Activated CD8-positive, alpha-beta memory T cell treated with anti-CD3 and anti-CD28 coated beads, Interleukin-2, amount 10 ng/mL, durations not matched to agents 7 days and 5 days (primary cell): ENCODE measurements at regions not wholly inside any gene's neighbourhood (a gene's known extent, or its start where the extent isn't known, plus 50 kb on each side); places are given as distances from the start of the nearest gene placed in this dataset.
"Not testable (repeated sequence)": the region's sequence is repeated elsewhere in the genome, so short reads cannot be mapped to it uniquely, and the experiment has no call there.

Source experiments
- ATAC-seq: fragments of 150-1000 bp; cut with Tn5 transposase; one replicate; pipeline ENCODE4 v1.10.0; 2021; ENCODE audit warnings: moderate library complexity
- CTCF ChIA-PET: fragments of 350-600 bp; sonication (Branson Sonifier 250); formaldehyde crosslinking; loops from one replicate; lab custom pipeline; 2021; ENCODE audit warnings: antibody characterized with exemption; lab: Charles Lee
- DNase-seq: peaks from one replicate; pipeline ENCODE4 v3.0.0-alpha.2; 2020
- H3K27ac Mint-ChIP-seq: one replicate; pipeline ENCODE4 v1.8.0; 2021; ENCODE audit warnings: mild to moderate bottlenecking, mixed read lengths
- H3K27me3 Mint-ChIP-seq: one replicate; pipeline ENCODE4 v1.8.0; 2021; ENCODE audit warnings: mixed read lengths
- H3K36me3 Mint-ChIP-seq: one replicate; pipeline ENCODE4 v1.8.0; 2021; ENCODE audit warnings: mild to moderate bottlenecking, mixed read lengths
- H3K4me1 Mint-ChIP-seq: one replicate; pipeline ENCODE4 v1.8.0; 2021; ENCODE audit warnings: mixed read lengths
- H3K4me3 Mint-ChIP-seq: one replicate; pipeline ENCODE4 v1.8.0; 2021; ENCODE audit warnings: mild to moderate bottlenecking, moderate library complexity, mixed read lengths
- H3K9me3 Mint-ChIP-seq: one replicate; pipeline ENCODE4 v1.8.0; 2022; ENCODE audit warnings: low read depth, mixed read lengths

- H3K9me3 Mint-ChIP-seq = peaks cover 7% of the 10 kb centered on the region
- H3K27ac Mint-ChIP-seq = no peak overlapping the region
- no peaks in the 10 kb centered on the region for H3K36me3 Mint-ChIP-seq
- H3K27me3 Mint-ChIP-seq = no peaks in the 10 kb centered on the region
- no peak for ATAC-seq
- CTCF ChIA-PET = no interaction called here
- DNase-seq = no peak
- no peak overlapping the region for H3K4me3 Mint-ChIP-seq
- no peaks in the 10 kb centered on the region for H3K4me1 Mint-ChIP-seq
Measured at GRCh38 chr4:24228692-24229091, 338.8 kb upstream of the PPARGC1A start.

- Mint-ChIP-seq H3K4me1 (no peaks in the 10 kb centered on the region), H3K9me3 (peaks cover 7% of the 10 kb centered on the region), H3K27me3 (no peaks in the 10 kb centered on the region), H3K27ac (no peak overlapping the region), H3K36me3 (no peaks in the 10 kb centered on the region), H3K4me3 (no peak overlapping the region)
- no peak for ATAC-seq
- no peak for DNase-seq
- CTCF ChIA-PET = no interaction called here
Measured at GRCh38 chr4:24226667-24227066, 336.8 kb upstream of the PPARGC1A start.

DNA sequence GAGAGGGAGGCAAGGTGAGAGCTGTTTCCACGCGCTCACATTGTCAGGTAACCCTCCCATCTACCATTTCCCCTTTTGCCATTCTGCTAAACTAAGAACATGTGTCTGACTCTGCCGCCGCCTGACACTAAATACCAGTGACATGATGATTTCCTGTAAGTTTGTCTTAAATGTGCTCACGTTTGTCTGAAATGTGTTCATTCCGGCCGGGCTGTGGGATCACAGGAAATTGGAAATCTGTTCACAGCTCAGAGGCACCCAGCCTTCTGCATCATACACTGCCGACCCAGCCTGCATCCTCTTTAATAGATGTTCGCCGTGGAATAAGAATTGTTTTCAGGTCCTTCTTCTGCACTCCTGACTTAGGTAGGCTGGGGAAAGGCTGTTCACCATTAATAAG lies 336.2 kb upstream of the PPARGC1A start:
- Mint-ChIP-seq H3K4me3 (no peak overlapping the region), H3K27ac (no peak overlapping the region), H3K9me3 (peaks cover 7% of the 10 kb centered on the region), H3K36me3 (no peaks in the 10 kb centered on the region), H3K27me3 (no peaks in the 10 kb centered on the region), H3K4me1 (no peaks in the 10 kb centered on the region)
- ATAC-seq (no peak), DNase-seq (no peak)
- CTCF ChIA-PET = no interaction called here

GRCh38 chr4:24224446-24224845 lies 334.6 kb upstream of the PPARGC1A start:
- Mint-ChIP-seq H3K9me3 (peaks cover 4% of the 10 kb centered on the region), H3K4me1 (no peaks in the 10 kb centered on the region), H3K27ac (no peak overlapping the region), H3K36me3 (no peaks in the 10 kb centered on the region), H3K4me3 (no peak overlapping the region), H3K27me3 (no peaks in the 10 kb centered on the region)
- CTCF ChIA-PET = no interaction called here
- ATAC-seq (no peak), DNase-seq (no peak)

DNA sequence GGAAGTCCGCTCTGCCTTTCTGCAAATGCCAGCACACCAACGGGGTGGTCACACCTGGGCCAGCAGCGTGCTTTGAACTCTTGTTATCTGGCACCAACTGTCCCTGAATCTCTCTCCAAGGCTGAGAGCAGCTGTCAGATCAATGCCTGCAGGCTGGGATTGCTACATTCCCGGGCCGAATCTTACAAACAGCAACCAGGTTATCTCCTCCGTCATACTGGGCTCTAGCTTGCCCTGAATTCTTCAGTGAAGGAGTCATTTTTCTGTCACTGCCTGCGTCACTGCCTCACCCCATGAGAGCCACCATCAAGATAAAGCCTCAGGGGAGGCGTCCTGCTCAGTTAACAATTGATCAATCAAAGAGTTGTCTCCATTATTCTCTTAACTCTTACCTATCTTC lies 329.4 kb upstream of the PPARGC1A start:
- H3K4me3 Mint-ChIP-seq = no peak overlapping the region
- no peak for ATAC-seq
- no peaks in the 10 kb centered on the region for H3K9me3 Mint-ChIP-seq
- H3K36me3 Mint-ChIP-seq = no peaks in the 10 kb centered on the region
- no peaks in the 10 kb centered on the region for H3K4me1 Mint-ChIP-seq
- no peaks in the 10 kb centered on the region for H3K27me3 Mint-ChIP-seq
- CTCF ChIA-PET = no interaction called here
- DNase-seq = no peak
- H3K27ac Mint-ChIP-seq = no peak overlapping the region

DNA sequence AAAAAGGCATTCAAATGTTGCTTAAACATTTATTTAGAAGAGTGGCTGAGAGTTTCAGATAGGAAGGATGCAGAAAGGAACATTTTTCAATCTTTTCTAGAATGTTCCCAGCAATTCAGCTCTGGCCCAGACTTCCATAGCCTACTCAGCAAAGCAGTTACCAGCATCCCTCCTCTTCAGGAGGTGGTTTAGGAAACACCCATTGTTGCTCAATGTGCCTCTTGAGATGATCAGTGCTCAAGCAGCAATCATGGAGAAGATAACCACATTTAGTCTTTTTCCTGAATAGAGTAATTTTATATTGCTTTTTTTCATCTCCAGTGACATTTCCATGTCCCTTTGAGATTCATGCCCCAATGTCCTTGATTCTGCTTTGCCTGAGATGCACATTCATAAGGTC lies 328.7 kb upstream of the PPARGC1A start:
- no peak for ATAC-seq
- CTCF ChIA-PET = no interaction called here
- Mint-ChIP-seq H3K4me1 (no peaks in the 10 kb centered on the region), H3K36me3 (no peaks in the 10 kb centered on the region), H3K27ac (no peak overlapping the region), H3K27me3 (no peaks in the 10 kb centered on the region), H3K4me3 (no peak overlapping the region), H3K9me3 (no peaks in the 10 kb centered on the region)
- no peak for DNase-seq

GRCh38 chr4:24214796-24215195 lies 324.9 kb upstream of the PPARGC1A start:
- ATAC-seq = no peak

DNA sequence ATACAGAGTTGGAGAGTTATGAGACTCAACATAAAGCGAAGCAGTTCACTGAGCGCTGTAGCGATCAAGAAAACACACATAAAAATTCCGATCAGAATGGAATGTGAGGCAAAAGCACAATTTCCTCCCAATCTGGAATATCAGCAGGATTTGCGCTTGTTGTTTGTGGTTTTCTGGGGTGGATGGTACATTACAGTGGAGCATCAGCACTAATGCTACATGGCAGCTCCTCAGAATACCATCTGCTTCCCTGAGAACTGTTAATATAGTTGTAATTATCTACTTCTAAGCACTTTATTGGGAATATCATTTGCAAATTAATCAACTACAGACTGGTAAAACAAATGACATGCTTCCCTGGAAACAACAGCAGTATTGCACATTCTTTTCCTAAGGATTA lies 324.1 kb upstream of the PPARGC1A start:
- no peak overlapping the region for H3K4me3 Mint-ChIP-seq
- DNase-seq (no peak), ATAC-seq (no peak)
- H3K27ac Mint-ChIP-seq = no peak overlapping the region
- CTCF ChIA-PET = no interaction called here
- no peaks in the 10 kb centered on the region for H3K27me3 Mint-ChIP-seq
- no peaks in the 10 kb centered on the region for H3K9me3 Mint-ChIP-seq
- H3K36me3 Mint-ChIP-seq = no peaks in the 10 kb centered on the region
- H3K4me1 Mint-ChIP-seq = no peaks in the 10 kb centered on the region

More at GRCh38 chr4:24214796-24215195, 324.9 kb upstream of the PPARGC1A start:
- Mint-ChIP-seq H3K36me3 (no peaks in the 10 kb centered on the region), H3K9me3 (no peaks in the 10 kb centered on the region), H3K4me1 (no peaks in the 10 kb centered on the region), H3K27me3 (no peaks in the 10 kb centered on the region), H3K27ac (no peak overlapping the region), H3K4me3 (no peak overlapping the region)
- no peak for DNase-seq
- CTCF ChIA-PET = no interaction called here

- CTCF ChIA-PET = no interaction called here
- no peak for ATAC-seq
- DNase-seq = no peak
- Mint-ChIP-seq H3K9me3 (no peaks in the 10 kb centered on the region), H3K27me3 (no peaks in the 10 kb centered on the region), H3K4me3 (no peak overlapping the region), H3K36me3 (no peaks in the 10 kb centered on the region), H3K27ac (no peak overlapping the region), H3K4me1 (no peaks in the 10 kb centered on the region)
Measured at GRCh38 chr4:24212642-24213041, 322.8 kb upstream of the PPARGC1A start.

- Mint-ChIP-seq H3K27me3 (no peaks in the 10 kb centered on the region), H3K27ac (no peak overlapping the region), H3K4me3 (no peak overlapping the region), H3K4me1 (no peaks in the 10 kb centered on the region), H3K36me3 (no peaks in the 10 kb centered on the region), H3K9me3 (no peaks in the 10 kb centered on the region)
- DNase-seq (no peak), ATAC-seq (no peak)
- CTCF ChIA-PET = no interaction called here
Measured at GRCh38 chr4:24211856-24212255, 322.0 kb upstream of the PPARGC1A start.

DNA sequence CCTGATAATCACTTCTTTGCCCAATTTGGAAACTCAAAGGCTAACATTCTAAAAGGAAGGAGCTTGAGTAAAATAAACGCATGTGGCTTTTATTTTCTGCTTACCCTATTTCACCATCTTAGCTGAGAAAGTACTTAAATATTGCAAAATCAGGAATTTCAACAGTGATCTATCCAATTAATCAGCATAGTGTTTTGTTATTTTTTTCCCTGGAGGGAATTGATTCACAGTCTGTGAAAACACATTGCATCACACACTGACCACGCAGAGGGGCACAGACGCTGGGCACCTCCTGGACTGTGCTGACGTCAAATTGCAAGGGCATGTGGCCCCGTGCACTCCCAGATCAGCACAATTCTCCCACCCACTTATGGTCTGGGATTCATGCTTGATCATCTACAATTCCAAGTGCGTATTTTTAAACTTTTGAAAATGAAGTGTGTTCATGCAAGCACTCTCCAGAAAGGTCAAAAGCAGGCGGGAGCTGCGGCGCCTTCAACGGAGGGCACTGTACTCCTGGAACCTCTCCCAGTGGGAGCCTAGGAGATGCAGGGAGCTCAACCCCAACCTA lies 320.6 kb upstream of the PPARGC1A start:
- no peak overlapping the region for H3K27ac Mint-ChIP-seq
- ATAC-seq (no peak), DNase-seq (no peak)
- H3K4me1 Mint-ChIP-seq = no peaks in the 10 kb centered on the region
- no peaks in the 10 kb centered on the region for H3K27me3 Mint-ChIP-seq
- H3K36me3 Mint-ChIP-seq = no peaks in the 10 kb centered on the region
- CTCF ChIA-PET = no interaction called here
- H3K9me3 Mint-ChIP-seq = no peaks in the 10 kb centered on the region
- no peak overlapping the region for H3K4me3 Mint-ChIP-seq

- Mint-ChIP-seq H3K27ac (no peak overlapping the region), H3K27me3 (no peaks in the 10 kb centered on the region), H3K9me3 (no peaks in the 10 kb centered on the region), H3K36me3 (no peaks in the 10 kb centered on the region), H3K4me1 (no peaks in the 10 kb centered on the region), H3K4me3 (no peak overlapping the region)
- no peak for ATAC-seq
- CTCF ChIA-PET = no interaction called here
- DNase-seq = no peak
Measured at GRCh38 chr4:24209906-24210305, 320.1 kb upstream of the PPARGC1A start.

- no peaks in the 10 kb centered on the region for H3K27me3 Mint-ChIP-seq
- no peaks in the 10 kb centered on the region for H3K36me3 Mint-ChIP-seq
- no peaks in the 10 kb centered on the region for H3K9me3 Mint-ChIP-seq
- H3K4me1 Mint-ChIP-seq = no peaks in the 10 kb centered on the region
- H3K27ac Mint-ChIP-seq = no peak overlapping the region
- CTCF ChIA-PET = no interaction called here
- DNase-seq (no peak), ATAC-seq (no peak)
- H3K4me3 Mint-ChIP-seq = no peak overlapping the region
Measured at GRCh38 chr4:24209131-24209530, 319.3 kb upstream of the PPARGC1A start.

DNA sequence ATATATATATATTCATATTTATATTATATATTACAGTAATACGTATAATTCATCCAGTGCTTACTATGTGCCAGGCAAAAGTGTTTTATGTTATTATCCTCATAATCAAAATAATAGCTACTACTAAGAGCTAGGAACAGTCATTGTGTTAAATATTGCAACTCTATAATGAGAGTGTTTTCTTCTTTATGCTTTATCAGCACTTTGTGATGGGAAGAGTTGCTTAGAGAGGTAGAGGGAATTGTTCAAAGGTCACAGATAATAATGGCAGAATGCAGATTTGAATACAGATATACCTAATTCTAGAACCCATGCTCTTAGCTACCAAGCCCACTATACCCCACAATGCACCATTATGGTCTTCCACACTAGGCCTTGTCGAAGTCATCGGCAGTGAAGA lies 318.8 kb upstream of the PPARGC1A start:
- Mint-ChIP-seq H3K27me3 (no peaks in the 10 kb centered on the region), H3K9me3 (no peaks in the 10 kb centered on the region), H3K27ac (no peak overlapping the region), H3K4me1 (no peaks in the 10 kb centered on the region), H3K4me3 (no peak overlapping the region), H3K36me3 (no peaks in the 10 kb centered on the region)
- no peak for ATAC-seq
- no peak for DNase-seq
- CTCF ChIA-PET = no interaction called here

DNA sequence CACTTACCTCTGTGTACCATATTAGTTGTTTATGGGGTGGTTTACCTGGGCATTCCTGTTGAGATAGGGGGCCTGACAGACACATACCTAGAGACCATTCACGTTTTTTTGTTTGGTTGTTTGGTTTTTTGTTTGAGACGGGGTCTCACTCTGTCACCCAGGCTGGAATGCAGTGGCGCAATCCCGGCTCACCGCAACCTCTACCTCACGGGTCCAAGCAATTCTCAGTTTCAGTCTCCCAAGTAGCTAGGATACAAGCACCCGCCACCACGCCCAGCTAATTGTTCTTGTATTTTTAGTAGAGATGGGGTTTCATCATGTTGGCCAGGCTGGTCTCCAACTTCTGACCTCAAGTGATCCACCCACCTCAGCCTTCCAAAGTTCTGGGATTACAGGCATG lies 314.9 kb upstream of the PPARGC1A start:
- CTCF ChIA-PET, DNase-seq, H3K27me3 Mint-ChIP-seq, H3K36me3 Mint-ChIP-seq, H3K4me1 Mint-ChIP-seq, ATAC-seq, H3K9me3 Mint-ChIP-seq, H3K4me3 Mint-ChIP-seq, H3K27ac Mint-ChIP-seq: not testable (repeated sequence)
